ENCODE measurements at regions not wholly inside any gene's neighbourhood (a gene's known extent, or its start where the extent isn't known, plus 50 kb on each side); places are given as distances from the start of the nearest gene placed in this dataset.

- TF ChIP-seq TAF1 (IDR thresholded peaks at IDR 0.05; ENCODE audit: borderline replicate concordance, low read depth, low read length) (no peak), POLR2A (IDR thresholded peaks at IDR 0.05; ENCODE audit: low read depth, low read length) (no peak), POLR2AphosphoS5 (IDR thresholded peaks at IDR 0.05; ENCODE audit: low read depth, low read length) (no peak)
These were observed 410.2 kb upstream of the CHST9 start for GRCh38 chr18:27595113-27595838.

Measured in GM12892 (cell line).